ENCODE measurements at regions not wholly inside any gene's neighbourhood (a gene's known extent, or its start where the extent isn't known, plus 50 kb on each side); places are given as distances from the start of the nearest gene placed in this dataset.
A peak's percentile ranks its signal among the peaks of the same experiment; 100 is the strongest.

GRCh38 chr14:95391331-95391730 is 71.6 kb upstream of the CLMN start:
- Histone ChIP-seq H3K36me3 (ENCODE audit: control insufficient read depth in 5 of 5, insufficient read depth in 5 of 5, low read length in 5 of 5) (no peaks in the 10 kb centered on the region), H3K27me3 (ENCODE audit: control insufficient read depth in 5 of 5, insufficient read depth in 4 of 5, low read length in 5 of 5) (peaks cover 0 to 5% (median 2%) of the 10 kb centered on the region in 5 donors), H3K27ac (ENCODE audit: low read depth, low read length) (no peak overlapping the region), H3K4me1 (ENCODE audit: control insufficient read depth in 5 of 5, insufficient read depth in 5 of 5, low read length in 5 of 5) (peaks cover 0 to 23% (median 0%) of the 10 kb centered on the region in 5 donors), H3K9ac (ENCODE audit: low read length in 5 of 5) (no peak overlapping the region), H3K9me3 (ENCODE audit: control insufficient read depth in 5 of 5, low read length in 5 of 5) (peaks cover 0 to 6% (median 0%) of the 10 kb centered on the region in 5 donors), H3K4me3 (ENCODE audit: low read depth in 1 of 5, low read length in 5 of 5) (no peak overlapping the region)

DNA sequence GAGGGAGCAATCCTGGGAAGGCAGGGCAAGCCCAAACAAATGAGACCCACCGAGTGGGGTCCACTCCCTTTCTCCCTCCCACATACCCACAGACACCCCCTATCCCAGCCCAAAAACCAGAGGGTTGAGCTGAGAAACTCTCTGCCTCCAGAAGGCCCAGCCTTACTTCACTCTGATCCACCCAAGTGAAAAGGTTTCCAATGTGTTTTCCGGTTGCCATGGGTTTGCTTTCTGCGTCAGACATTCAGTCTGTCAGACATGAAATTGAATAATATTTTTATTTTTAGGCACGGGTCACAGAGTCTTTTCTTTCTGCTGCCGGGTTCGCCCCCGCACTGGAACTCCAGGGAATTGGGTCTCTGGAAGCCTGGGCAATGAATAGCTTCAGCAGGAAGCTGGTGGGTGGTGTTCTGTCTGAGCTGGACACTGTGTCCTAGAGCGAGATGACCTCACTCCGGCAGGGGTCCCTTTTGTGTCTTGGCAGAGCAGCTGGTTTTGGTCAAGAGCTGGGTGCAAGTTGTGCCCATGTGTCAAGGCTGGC is 69.8 kb upstream of the CLMN start:
- no peak overlapping the region for H3K9ac ChIP-seq (ENCODE audit: low read length in 5 of 5)
- peaks cover 0 to 6% (median 0%) of the 10 kb centered on the region in 5 donors for H3K9me3 ChIP-seq (ENCODE audit: control insufficient read depth in 5 of 5, low read length in 5 of 5)
- H3K36me3 ChIP-seq (ENCODE audit: control insufficient read depth in 5 of 5, insufficient read depth in 5 of 5, low read length in 5 of 5) = no peaks in the 10 kb centered on the region
- no peak overlapping the region for H3K4me3 ChIP-seq (ENCODE audit: low read depth in 1 of 5, low read length in 5 of 5)
- H3K27ac ChIP-seq (ENCODE audit: low read depth, low read length) = peak overlapping the region; percentile 63
- H3K4me1 ChIP-seq (ENCODE audit: control insufficient read depth in 5 of 5, insufficient read depth in 5 of 5, low read length in 5 of 5) = peaks cover 0 to 23% (median 0%) of the 10 kb centered on the region in 5 donors
- H3K27me3 ChIP-seq (ENCODE audit: control insufficient read depth in 5 of 5, insufficient read depth in 4 of 5, low read length in 5 of 5) = peaks cover 0 to 5% (median 2%) of the 10 kb centered on the region in 5 donors

GRCh38 chr14:95388699-95389098 is 69.0 kb upstream of the CLMN start:
- peak overlapping the region; percentile 40 for H3K27ac ChIP-seq (ENCODE audit: low read depth, low read length)
- peaks cover 0 to 23% (median 0%) of the 10 kb centered on the region in 5 donors for H3K4me1 ChIP-seq (ENCODE audit: control insufficient read depth in 5 of 5, insufficient read depth in 5 of 5, low read length in 5 of 5)
- peaks cover 0 to 5% (median 2%) of the 10 kb centered on the region in 5 donors for H3K27me3 ChIP-seq (ENCODE audit: control insufficient read depth in 5 of 5, insufficient read depth in 4 of 5, low read length in 5 of 5)
- no peaks in the 10 kb centered on the region for H3K36me3 ChIP-seq (ENCODE audit: control insufficient read depth in 5 of 5, insufficient read depth in 5 of 5, low read length in 5 of 5)
- no peak overlapping the region for H3K4me3 ChIP-seq (ENCODE audit: low read depth in 1 of 5, low read length in 5 of 5)
- H3K9me3 ChIP-seq (ENCODE audit: control insufficient read depth in 5 of 5, low read length in 5 of 5) = peaks cover 0 to 6% (median 0%) of the 10 kb centered on the region in 5 donors
- no peak overlapping the region for H3K9ac ChIP-seq (ENCODE audit: low read length in 5 of 5)

DNA sequence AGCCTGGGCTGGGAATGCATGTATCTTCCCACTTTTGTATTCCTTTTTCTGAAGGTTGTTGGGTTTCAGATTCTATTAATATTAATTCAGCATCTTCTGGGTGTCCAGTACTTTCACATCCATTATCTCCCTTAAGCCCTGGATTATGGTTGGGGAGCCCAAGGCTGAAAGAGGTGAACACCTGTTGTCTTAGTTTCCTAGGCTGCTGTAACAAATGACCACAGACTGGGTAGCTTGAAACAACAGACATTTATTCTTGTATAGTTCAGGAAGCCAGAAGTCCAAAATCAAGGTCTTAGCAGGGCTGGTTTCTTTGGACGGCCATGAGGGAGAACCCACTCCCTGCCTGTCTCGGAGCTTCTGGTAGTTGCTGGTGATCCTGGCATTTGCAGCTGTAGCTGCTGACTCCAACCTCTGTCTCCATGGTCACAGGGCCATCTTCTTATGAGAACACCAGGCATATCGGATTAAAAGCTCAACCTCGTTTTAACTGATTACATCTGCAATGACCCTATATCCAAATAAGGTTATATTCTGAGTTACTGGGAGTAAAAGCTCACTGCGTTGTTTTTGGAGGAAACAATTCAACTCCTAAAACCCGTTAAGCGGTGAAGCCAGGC is 68.2 kb upstream of the CLMN start:
- no peaks in the 10 kb centered on the region for H3K36me3 ChIP-seq (ENCODE audit: control insufficient read depth in 5 of 5, insufficient read depth in 5 of 5, low read length in 5 of 5)
- H3K4me1 ChIP-seq (ENCODE audit: control insufficient read depth in 5 of 5, insufficient read depth in 5 of 5, low read length in 5 of 5) = peaks cover 0 to 23% (median 0%) of the 10 kb centered on the region in 5 donors
- peaks cover 0 to 6% (median 0%) of the 10 kb centered on the region in 5 donors for H3K9me3 ChIP-seq (ENCODE audit: control insufficient read depth in 5 of 5, low read length in 5 of 5)
- no peak overlapping the region for H3K9ac ChIP-seq (ENCODE audit: low read length in 5 of 5)
- H3K4me3 ChIP-seq (ENCODE audit: low read depth in 1 of 5, low read length in 5 of 5) = no peak overlapping the region
- peaks cover 0 to 5% (median 2%) of the 10 kb centered on the region in 5 donors for H3K27me3 ChIP-seq (ENCODE audit: control insufficient read depth in 5 of 5, insufficient read depth in 4 of 5, low read length in 5 of 5)
- H3K27ac ChIP-seq (ENCODE audit: low read depth, low read length) = no peak overlapping the region

DNA sequence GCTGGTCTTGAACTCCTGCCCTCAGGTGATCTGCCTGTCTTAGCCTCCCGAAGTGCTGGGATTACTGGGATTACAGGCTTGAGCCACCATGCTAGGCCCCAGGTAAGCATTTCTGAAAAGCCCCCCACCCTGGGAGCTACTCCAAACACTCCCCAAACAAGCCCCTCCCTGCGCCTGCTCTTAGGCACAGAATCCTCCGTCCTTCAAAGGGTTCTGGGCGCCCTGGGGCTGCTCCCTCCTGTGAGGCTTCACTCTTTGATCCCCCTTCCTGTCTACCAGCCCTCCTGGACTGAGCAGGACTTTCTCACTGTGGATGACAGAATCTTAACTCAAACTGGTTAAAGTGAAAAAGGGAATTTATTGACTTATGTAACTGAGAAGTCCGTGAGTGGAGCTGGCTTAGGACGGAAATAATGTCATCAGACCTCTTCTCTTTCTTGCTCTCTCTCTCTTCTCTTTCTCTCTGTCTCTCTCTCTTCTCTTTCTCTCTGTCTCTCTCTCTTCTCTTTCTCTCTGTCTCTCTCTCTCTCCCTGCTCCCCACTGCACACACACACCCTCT is 66.9 kb upstream of the CLMN start:
- peaks cover 0 to 23% (median 0%) of the 10 kb centered on the region in 5 donors for H3K4me1 ChIP-seq (ENCODE audit: control insufficient read depth in 5 of 5, insufficient read depth in 5 of 5, low read length in 5 of 5)

DNA sequence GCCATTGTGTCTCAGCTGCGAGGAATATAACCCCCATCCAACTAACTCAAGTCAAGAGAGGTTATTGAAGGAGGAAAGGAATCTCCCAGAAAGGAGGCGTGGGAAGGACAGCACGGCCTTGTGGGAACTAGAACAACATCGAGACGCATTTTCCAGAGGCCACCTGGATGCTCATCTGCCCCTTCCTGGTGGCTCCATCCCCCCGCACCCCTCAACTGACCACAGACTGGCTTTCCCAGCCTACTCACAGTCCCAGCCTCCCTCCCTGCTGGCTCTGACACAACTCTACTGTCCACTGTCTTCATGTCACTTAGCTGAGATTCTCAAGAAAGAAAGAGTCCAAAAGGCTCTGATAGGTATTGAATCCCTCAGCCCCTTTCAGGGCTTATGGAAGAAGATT is 66.0 kb upstream of the CLMN start:
- no peak overlapping the region for H3K27ac ChIP-seq (ENCODE audit: low read depth, low read length)
- no peak overlapping the region for H3K9ac ChIP-seq (ENCODE audit: low read length in 5 of 5)

More for the DNA sequence above, 66.9 kb upstream of the CLMN start:
- Histone ChIP-seq H3K4me3 (ENCODE audit: low read depth in 1 of 5, low read length in 5 of 5) (no peak overlapping the region), H3K27me3 (ENCODE audit: control insufficient read depth in 5 of 5, insufficient read depth in 4 of 5, low read length in 5 of 5) (peaks cover 0 to 5% (median 2%) of the 10 kb centered on the region in 5 donors), H3K9ac (ENCODE audit: low read length in 5 of 5) (no peak overlapping the region), H3K9me3 (ENCODE audit: control insufficient read depth in 5 of 5, low read length in 5 of 5) (peaks cover 0 to 18% (median 6%) of the 10 kb centered on the region in 5 donors), H3K27ac (ENCODE audit: low read depth, low read length) (no peak overlapping the region), H3K36me3 (ENCODE audit: control insufficient read depth in 5 of 5, insufficient read depth in 5 of 5, low read length in 5 of 5) (no peaks in the 10 kb centered on the region)

GRCh38 chr14:95382747-95383146 is 63.0 kb upstream of the CLMN start:
- Histone ChIP-seq H3K27me3 (ENCODE audit: control insufficient read depth in 5 of 5, insufficient read depth in 4 of 5, low read length in 5 of 5) (peaks cover 0 to 5% (median 0%) of the 10 kb centered on the region in 5 donors), H3K36me3 (ENCODE audit: control insufficient read depth in 5 of 5, insufficient read depth in 5 of 5, low read length in 5 of 5) (no peaks in the 10 kb centered on the region), H3K4me1 (ENCODE audit: control insufficient read depth in 5 of 5, insufficient read depth in 5 of 5, low read length in 5 of 5) (peaks cover 0 to 8% (median 0%) of the 10 kb centered on the region in 5 donors), H3K4me3 (ENCODE audit: low read depth in 1 of 5, low read length in 5 of 5) (no peak overlapping the region), H3K9ac (ENCODE audit: low read length in 5 of 5) (no peak overlapping the region), H3K9me3 (ENCODE audit: control insufficient read depth in 5 of 5, low read length in 5 of 5) (peaks cover 0 to 43% (median 31%) of the 10 kb centered on the region in 5 donors), H3K27ac (ENCODE audit: low read depth, low read length) (no peak overlapping the region)

More for the DNA sequence above, 66.0 kb upstream of the CLMN start:
- H3K4me1 ChIP-seq (ENCODE audit: control insufficient read depth in 5 of 5, insufficient read depth in 5 of 5, low read length in 5 of 5) = peaks cover 0 to 23% (median 0%) of the 10 kb centered on the region in 5 donors
- H3K27me3 ChIP-seq (ENCODE audit: control insufficient read depth in 5 of 5, insufficient read depth in 4 of 5, low read length in 5 of 5) = peaks cover 0 to 5% (median 2%) of the 10 kb centered on the region in 5 donors
- H3K4me3 ChIP-seq (ENCODE audit: low read depth in 1 of 5, low read length in 5 of 5) = no peak overlapping the region
- H3K9me3 ChIP-seq (ENCODE audit: control insufficient read depth in 5 of 5, low read length in 5 of 5) = peaks cover 0 to 21% (median 13%) of the 10 kb centered on the region in 5 donors
- no peaks in the 10 kb centered on the region for H3K36me3 ChIP-seq (ENCODE audit: control insufficient read depth in 5 of 5, insufficient read depth in 5 of 5, low read length in 5 of 5)

DNA sequence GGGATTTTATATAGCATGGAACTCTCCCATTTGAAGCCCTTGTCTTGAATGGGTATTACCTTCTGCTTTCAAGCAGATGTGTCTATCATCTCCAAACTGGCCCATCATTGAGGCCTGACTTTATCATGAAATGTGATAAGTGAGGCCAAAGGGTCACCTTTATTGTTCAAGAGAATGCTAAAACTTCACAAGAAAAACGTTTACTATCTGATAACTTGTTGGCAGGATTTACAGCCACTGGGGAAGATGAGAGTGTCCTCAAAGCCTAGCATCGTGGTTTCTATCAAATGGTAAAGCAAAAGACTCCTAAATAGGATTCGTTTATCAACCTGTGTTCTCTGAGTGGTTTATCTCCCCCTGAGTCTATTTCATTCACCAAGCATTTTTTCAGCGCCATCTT is 62.0 kb upstream of the CLMN start:
- Histone ChIP-seq H3K36me3 (ENCODE audit: control insufficient read depth in 5 of 5, insufficient read depth in 5 of 5, low read length in 5 of 5) (no peaks in the 10 kb centered on the region), H3K27me3 (ENCODE audit: control insufficient read depth in 5 of 5, insufficient read depth in 4 of 5, low read length in 5 of 5) (peaks cover 0 to 2% (median 0%) of the 10 kb centered on the region in 5 donors), H3K9me3 (ENCODE audit: control insufficient read depth in 5 of 5, low read length in 5 of 5) (peaks cover 0 to 43% (median 35%) of the 10 kb centered on the region in 5 donors), H3K27ac (ENCODE audit: low read depth, low read length) (no peak overlapping the region), H3K4me1 (ENCODE audit: control insufficient read depth in 5 of 5, insufficient read depth in 5 of 5, low read length in 5 of 5) (no peaks in the 10 kb centered on the region), H3K9ac (ENCODE audit: low read length in 5 of 5) (no peak overlapping the region), H3K4me3 (ENCODE audit: low read depth in 1 of 5, low read length in 5 of 5) (no peak overlapping the region)

DNA sequence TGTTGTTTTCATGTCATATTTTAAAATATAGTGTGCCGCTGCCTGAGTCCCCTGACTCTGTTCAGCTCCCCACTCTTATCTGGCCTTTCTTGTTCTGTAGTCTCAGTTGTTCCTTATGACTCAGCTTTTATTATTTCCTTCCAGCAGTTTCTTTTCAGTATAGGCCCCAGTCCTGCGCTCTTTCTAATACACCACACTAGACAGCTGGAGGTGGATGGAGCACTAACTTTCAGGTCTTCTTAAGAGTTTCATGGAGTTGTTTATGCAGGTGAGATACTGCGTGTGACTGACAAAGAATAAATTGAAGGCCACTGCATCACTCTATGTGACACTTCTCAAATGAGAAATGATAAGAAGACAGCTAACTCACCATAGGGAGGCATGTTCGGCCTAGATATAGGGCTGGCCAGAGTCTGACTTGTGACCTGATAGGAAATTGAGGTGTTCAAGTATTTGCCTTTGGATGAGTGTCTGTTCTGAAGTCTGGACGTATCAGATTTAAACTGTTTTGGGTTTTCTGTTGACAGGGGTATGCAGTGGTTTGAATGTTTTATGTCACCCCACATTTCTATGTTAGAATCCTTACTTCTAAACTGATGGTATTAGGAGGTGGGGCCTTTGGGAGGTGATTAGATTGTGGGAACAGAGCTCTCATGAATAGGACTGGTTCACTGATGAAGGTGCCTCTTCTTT is 60.8 kb upstream of the CLMN start:
- H3K36me3 ChIP-seq (ENCODE audit: control insufficient read depth in 5 of 5, insufficient read depth in 5 of 5, low read length in 5 of 5) = no peaks in the 10 kb centered on the region
- peak overlapping the region in 1 of 5 donors; percentile 10 for H3K4me3 ChIP-seq (ENCODE audit: low read depth in 1 of 5, low read length in 5 of 5)
- H3K4me1 ChIP-seq (ENCODE audit: control insufficient read depth in 5 of 5, insufficient read depth in 5 of 5, low read length in 5 of 5) = no peaks in the 10 kb centered on the region
- no peak overlapping the region for H3K27ac ChIP-seq (ENCODE audit: low read depth, low read length)
- H3K27me3 ChIP-seq (ENCODE audit: control insufficient read depth in 5 of 5, insufficient read depth in 4 of 5, low read length in 5 of 5) = peaks cover 0 to 2% (median 2%) of the 10 kb centered on the region in 5 donors
- peaks cover 0 to 43% (median 35%) of the 10 kb centered on the region in 5 donors for H3K9me3 ChIP-seq (ENCODE audit: control insufficient read depth in 5 of 5, low read length in 5 of 5)
- no peak overlapping the region for H3K9ac ChIP-seq (ENCODE audit: low read length in 5 of 5)

Data from subcutaneous abdominal adipose tissue (tissue), 5 donors.